Body of pancreas (tissue), 4 donors: ENCODE measurements at regions not wholly inside any gene's neighbourhood (a gene's known extent, or its start where the extent isn't known, plus 50 kb on each side); places are given as distances from the start of the nearest gene placed in this dataset.

Source experiments
- ATAC-seq: fragments of 150-250 bp; one replicate; pipeline ENCODE4 v1.9.1; 2016
- DNase-seq, 4 donors: peaks; one replicate each; pipeline ENCODE4 v3.0.0-alpha.2; 2019
- H3K27ac ChIP-seq, 4 donors: fragments of 200-600 bp; sonication (generic); 1 replicate in 3 of 4; 2 replicates in 1 of 4; pipeline versions ENCODE4 v1.5.1 to v1.6.1; 2016 to 2019; ENCODE audit warnings: mild to moderate bottlenecking in 1 of 4, mixed read lengths in 1 of 4, moderate library complexity in 1 of 4
- H3K27me3 ChIP-seq, 2 donors: fragments of 200-600 bp; sonication (generic); one replicate each; pipeline ENCODE4 v1.6.0; 2016; ENCODE audit warnings: mild to moderate bottlenecking in 1 of 2
- H3K36me3 ChIP-seq, 2 donors: fragments of 200-600 bp; sonication (generic); replicated peaks in 1 of 2; 2 replicates each; pipeline ENCODE4 v1.5.1; 2016; ENCODE audit warnings: low read depth in 2 of 2; ENCODE audit not compliant: insufficient read depth in 1 of 2
- H3K4me1 ChIP-seq: fragments of 200-600 bp; sonication (generic); one replicate; pipeline ENCODE4 v1.6.0; 2016
- H3K4me3 ChIP-seq, 2 donors: fragments of 200-600 bp; sonication (generic); 1 replicate in 1 of 2; 2 replicates in 1 of 2; pipeline ENCODE4 v1.5.1; 2016 to 2019
- H3K9me3 ChIP-seq, 3 donors: fragments of 200-600 bp; sonication (generic); 1 replicate in 2 of 3; 2 replicates in 1 of 3; pipeline ENCODE4 v1.5.1; 2016
- POLR2A ChIP-seq, 3 donors: fragments of 450-650 bp; IDR thresholded peaks; one replicate each; pipeline ENCODE4 v1.6.1; 2016; ENCODE audit warnings: antibody characterized with exemption in 3 of 3, mild to moderate bottlenecking in 2 of 3
- WGBS, 2 donors: methylation state at CpG; one replicate each; pipeline ENCODE4 v1.1.5; 2017; 5-methylcytosine and 5-hydroxymethylcytosine counted together
- intact Hi-C: fragments of 100-400 bp; cut with DNase I; formaldehyde crosslinking; loops from one replicate; pipeline ENCODE4 v1.15.1; 2023
- TF ChIP-seq, protein P1 (sequence below), 7 experiments: fragments of 450-650 bp in 4 of 7; fragments of 200-600 bp in 3 of 7; sonication (generic) in 3 of 7; IDR thresholded peaks; one replicate each; pipeline ENCODE4 v1.5.1; 2016 to 2019; ENCODE audit warnings: antibody characterized with exemption in 7 of 7

DNA sequence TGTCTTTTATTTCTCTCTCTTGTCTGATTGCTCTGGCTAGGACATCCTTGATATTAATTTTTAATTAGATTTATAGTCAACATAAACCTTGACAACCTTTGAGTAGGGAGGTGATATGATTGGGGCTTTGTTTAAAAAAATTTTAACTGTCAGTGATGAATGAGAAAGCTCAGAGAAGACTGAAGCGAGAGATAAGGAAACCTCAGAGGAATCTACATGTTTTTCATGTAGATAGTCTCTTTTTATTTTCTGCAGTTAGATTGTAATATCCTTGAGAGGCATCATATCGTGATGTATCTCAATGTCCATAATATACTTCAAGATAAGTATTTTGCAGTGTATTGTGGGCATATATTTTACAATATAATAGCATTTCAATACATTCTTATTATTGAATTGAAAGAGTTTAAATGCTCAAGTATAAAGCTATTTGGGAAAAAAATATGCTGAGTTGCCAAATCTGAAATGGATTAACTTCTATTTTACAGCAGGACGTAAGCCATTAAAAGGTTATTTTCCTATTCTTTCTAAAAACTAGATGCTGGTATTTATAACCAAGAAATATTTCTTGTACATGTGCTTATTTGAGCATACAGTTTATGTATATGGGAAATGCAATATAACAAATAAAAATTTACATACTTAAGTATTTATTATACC lies 802.4 kb upstream of the ADGRL4 start:
- H3K36me3 ChIP-seq: no peaks in the 10 kb centered on the region
- DNase-seq (no peak), ATAC-seq (no peak)
- H3K4me3 ChIP-seq: no peak overlapping the region
- no peak for TF ChIP-seq POLR2A (IDR thresholded peaks at IDR 0.05)
- TF ChIP-seq, protein P1, sequence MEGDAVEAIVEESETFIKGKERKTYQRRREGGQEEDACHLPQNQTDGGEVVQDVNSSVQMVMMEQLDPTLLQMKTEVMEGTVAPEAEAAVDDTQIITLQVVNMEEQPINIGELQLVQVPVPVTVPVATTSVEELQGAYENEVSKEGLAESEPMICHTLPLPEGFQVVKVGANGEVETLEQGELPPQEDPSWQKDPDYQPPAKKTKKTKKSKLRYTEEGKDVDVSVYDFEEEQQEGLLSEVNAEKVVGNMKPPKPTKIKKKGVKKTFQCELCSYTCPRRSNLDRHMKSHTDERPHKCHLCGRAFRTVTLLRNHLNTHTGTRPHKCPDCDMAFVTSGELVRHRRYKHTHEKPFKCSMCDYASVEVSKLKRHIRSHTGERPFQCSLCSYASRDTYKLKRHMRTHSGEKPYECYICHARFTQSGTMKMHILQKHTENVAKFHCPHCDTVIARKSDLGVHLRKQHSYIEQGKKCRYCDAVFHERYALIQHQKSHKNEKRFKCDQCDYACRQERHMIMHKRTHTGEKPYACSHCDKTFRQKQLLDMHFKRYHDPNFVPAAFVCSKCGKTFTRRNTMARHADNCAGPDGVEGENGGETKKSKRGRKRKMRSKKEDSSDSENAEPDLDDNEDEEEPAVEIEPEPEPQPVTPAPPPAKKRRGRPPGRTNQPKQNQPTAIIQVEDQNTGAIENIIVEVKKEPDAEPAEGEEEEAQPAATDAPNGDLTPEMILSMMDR (IDR thresholded peaks at IDR 0.05): no peak
- 83 to 85% methylated on average over 3 of the region's 3 CpGs for WGBS, 2 donors
- no peaks in the 10 kb centered on the region for H3K4me1 ChIP-seq
- H3K27ac ChIP-seq: no peak overlapping the region
- intact Hi-C loops: no loop called here
- no peaks in the 10 kb centered on the region for H3K27me3 ChIP-seq
- peaks cover 0 to 6% (median 0%) of the 10 kb centered on the region in 3 donors for H3K9me3 ChIP-seq

DNA sequence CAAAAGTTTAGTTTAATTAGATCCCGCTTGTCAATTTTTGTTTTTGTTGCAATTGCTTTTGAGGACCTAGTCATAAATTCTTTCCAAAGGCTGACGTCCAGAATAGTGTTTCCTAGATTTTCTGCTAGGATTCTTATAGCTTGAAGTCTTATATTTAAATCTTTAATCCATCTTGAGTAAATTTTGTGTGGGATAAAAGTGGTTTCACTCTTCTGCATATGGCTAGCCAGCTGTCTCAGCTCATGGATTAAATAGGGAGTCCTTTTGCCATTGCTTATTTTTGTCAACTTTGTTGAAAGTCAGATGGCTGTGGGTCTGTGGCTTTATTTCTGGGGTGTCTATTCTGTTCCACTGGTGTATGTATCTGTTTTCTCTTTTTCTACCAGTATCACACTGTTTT lies 801.3 kb upstream of the ADGRL4 start:
- intact Hi-C loops: no loop called here
- WGBS, 2 donors: 85 to 87% methylated on average over 2 of the region's 2 CpGs
- Histone ChIP-seq H3K27me3 (no peaks in the 10 kb centered on the region), H3K4me3 (no peak overlapping the region), H3K36me3 (no peaks in the 10 kb centered on the region), H3K27ac (no peak overlapping the region), H3K9me3 (peaks cover 0 to 6% (median 0%) of the 10 kb centered on the region in 3 donors), H3K4me1 (no peaks in the 10 kb centered on the region)
- TF ChIP-seq, protein P1 (IDR thresholded peaks at IDR 0.05): no peak
- TF ChIP-seq POLR2A (IDR thresholded peaks at IDR 0.05): no peak
- DNase-seq (no peak), ATAC-seq (no peak)

DNA sequence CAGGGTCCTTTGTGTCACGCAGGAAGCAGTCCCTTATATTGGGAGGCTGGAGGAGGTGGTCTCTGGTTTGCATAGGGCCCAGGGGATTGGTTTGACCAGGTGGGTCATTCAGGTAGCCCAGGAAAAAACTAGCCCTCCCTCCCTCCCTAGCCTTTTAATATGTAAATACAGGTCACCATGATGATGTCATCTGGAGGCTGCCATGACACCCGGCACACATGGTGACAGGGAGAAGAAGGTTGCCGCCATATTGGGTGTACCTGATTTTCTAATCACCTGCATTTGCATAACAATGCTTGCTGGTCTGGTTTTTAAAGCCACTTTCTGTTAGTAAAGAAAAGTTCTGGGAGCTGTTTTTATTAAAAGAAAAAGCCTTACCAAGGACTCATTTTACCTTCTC lies 791.0 kb upstream of the ADGRL4 start:
- DNase-seq (no peak), ATAC-seq (no peak)
- intact Hi-C loops: no loop called here
- H3K4me1 ChIP-seq: peaks cover 7% of the 10 kb centered on the region
- H3K4me3 ChIP-seq: no peak overlapping the region
- TF ChIP-seq POLR2A (IDR thresholded peaks at IDR 0.05): no peak
- TF ChIP-seq, protein P1 (IDR thresholded peaks at IDR 0.05): no peak
- no peaks in the 10 kb centered on the region for H3K9me3 ChIP-seq
- WGBS, 2 donors: 94 to 98% methylated on average over 3 of the region's 3 CpGs
- H3K27ac ChIP-seq: no peak overlapping the region
- no peaks in the 10 kb centered on the region for H3K27me3 ChIP-seq
- H3K36me3 ChIP-seq: no peaks in the 10 kb centered on the region

DNA sequence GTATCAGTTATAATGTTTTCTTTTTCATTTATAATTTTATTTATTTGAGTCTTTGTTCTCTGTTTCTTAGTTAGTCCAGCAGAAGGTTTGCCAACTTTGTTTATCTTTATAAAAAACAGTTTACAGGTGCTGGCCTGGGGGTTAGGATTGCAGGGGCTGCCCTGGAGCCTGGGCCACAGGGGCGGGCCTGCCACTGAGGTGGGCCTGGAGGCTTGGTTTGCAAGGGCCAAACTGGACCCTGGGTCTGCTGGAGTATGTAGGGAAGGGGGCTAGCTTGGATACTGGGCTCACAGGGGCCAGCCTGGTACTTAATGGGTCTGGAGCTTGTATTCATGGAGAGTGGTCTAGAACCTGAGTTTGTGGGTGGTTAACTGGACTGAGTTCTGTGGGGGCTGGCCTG lies 789.9 kb upstream of the ADGRL4 start:
- DNase-seq (no peak), ATAC-seq (no peak)
- Histone ChIP-seq H3K4me3 (no peak overlapping the region), H3K4me1 (peaks cover 15% of the 10 kb centered on the region), H3K9me3 (no peaks in the 10 kb centered on the region), H3K27ac (no peak overlapping the region), H3K36me3 (no peaks in the 10 kb centered on the region), H3K27me3 (no peaks in the 10 kb centered on the region)
- intact Hi-C loops: no loop called here
- no peak for TF ChIP-seq POLR2A (IDR thresholded peaks at IDR 0.05)
- TF ChIP-seq, protein P1 (IDR thresholded peaks at IDR 0.05): no peak
- WGBS, 2 donors: 85 to 96% methylated on average over 1 of the region's 1 CpG
